NT2/D1 (cell line): ENCODE measurements at regions not wholly inside any gene's neighbourhood (a gene's known extent, or its start where the extent isn't known, plus 50 kb on each side); places are given as distances from the start of the nearest gene placed in this dataset.

Experiments used
- DNase-seq: peaks from one replicate; pipeline ENCODE4 v3.0.0-alpha.2; 2011; ENCODE audit warnings: low read depth, low spot score
- H3K27me3 ChIP-seq: 2 replicates; pipeline ENCODE4 v1.6.0; 2011; ENCODE audit warnings: mild to moderate bottlenecking; ENCODE audit not compliant: insufficient read length, insufficient read depth
- H3K36me3 ChIP-seq: 2 replicates; pipeline ENCODE4 v1.6.1; 2011; ENCODE audit warnings: mild to moderate bottlenecking, low read length, mixed read lengths; ENCODE audit not compliant: insufficient read depth, insufficient read length
- H3K4me1 ChIP-seq: 2 replicates; pipeline ENCODE4 v1.5.1; 2011; ENCODE audit not compliant: insufficient read depth, insufficient read length
- H3K4me3 ChIP-seq: 2 replicates; pipeline ENCODE4 v1.5.1; 2011; ENCODE audit warnings: low read depth; ENCODE audit not compliant: insufficient read length
- H3K9ac ChIP-seq: 2 replicates; pipeline ENCODE4 v1.6.0; 2011; ENCODE audit warnings: low read depth; ENCODE audit not compliant: insufficient read length
- H3K9me3 ChIP-seq: 2 replicates; pipeline ENCODE4 v1.5.1; 2011; ENCODE audit warnings: mild to moderate bottlenecking, low read length; ENCODE audit not compliant: insufficient read depth
- SUZ12 ChIP-seq: IDR thresholded peaks from 2 replicates; pipeline ENCODE4 v1.6.1; 2011; ENCODE audit not compliant: insufficient read length, insufficient read depth; ENCODE audit errors: extremely low read depth
- YY1 ChIP-seq: IDR thresholded peaks from 2 replicates; pipeline ENCODE4 v1.6.1; 2011; ENCODE audit not compliant: insufficient read length, insufficient read depth
- ZNF274 ChIP-seq: IDR thresholded peaks from 2 replicates; pipeline ENCODE4 v1.6.1; 2011; ENCODE audit warnings: mild to moderate bottlenecking, low read depth, low read length

GRCh38 chr2:158902005-158902398, 66.4 kb upstream of the TANC1 start:
- H3K4me1 ChIP-seq = no peaks in the 10 kb centered on the region
- peaks cover 3% of the 10 kb centered on the region; the same call in 1 of the 2 replicates for H3K9me3 ChIP-seq
- no peaks in the 10 kb centered on the region for H3K36me3 ChIP-seq
- H3K27me3 ChIP-seq = no peaks in the 10 kb centered on the region
- no peak overlapping the region for H3K9ac ChIP-seq
- DNase-seq = no peak
- TF ChIP-seq YY1 = no peak
- TF ChIP-seq ZNF274 = no peak
- no peak for TF ChIP-seq SUZ12
- no peak overlapping the region for H3K4me3 ChIP-seq

GRCh38 chr2:158903711-158904405, 64.6 kb upstream of the TANC1 start:
- no peak for DNase-seq
- Histone ChIP-seq H3K27me3 (no peaks in the 10 kb centered on the region), H3K9me3 (no peaks in the 10 kb centered on the region), H3K9ac (no peak overlapping the region), H3K36me3 (no peaks in the 10 kb centered on the region), H3K4me3 (no peak overlapping the region), H3K4me1 (no peaks in the 10 kb centered on the region)
- TF ChIP-seq SUZ12 (no peak), ZNF274 (no peak), YY1 (no peak)

DNA sequence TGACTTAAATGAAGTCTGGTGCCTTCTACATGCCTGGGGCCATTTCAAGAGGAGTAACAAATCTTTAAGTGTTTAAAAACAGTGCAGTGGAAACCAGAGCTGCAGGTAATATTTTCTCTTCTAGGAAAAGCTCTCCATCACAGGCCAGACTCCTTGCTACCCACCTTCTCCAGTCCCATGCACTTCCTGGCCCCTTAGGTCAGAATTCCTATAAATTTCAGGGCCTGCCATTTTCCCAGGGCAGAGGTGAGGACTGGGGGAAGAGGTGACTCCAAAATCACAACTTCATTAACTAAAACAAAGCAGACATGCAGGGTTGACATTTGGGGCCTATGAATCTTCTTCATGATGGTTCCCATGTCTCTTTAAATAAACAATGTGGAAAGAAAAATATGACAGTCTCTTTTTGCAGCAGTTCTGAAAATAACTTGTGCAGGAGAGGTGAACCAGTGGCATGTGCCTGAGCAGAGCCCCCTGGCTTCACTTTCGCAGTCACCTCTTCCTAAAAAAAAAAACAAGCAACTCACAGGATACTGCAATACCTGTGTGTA, 63.7 kb upstream of the TANC1 start:
- TF ChIP-seq YY1 (no peak), ZNF274 (no peak), SUZ12 (no peak)
- no peaks in the 10 kb centered on the region for H3K9me3 ChIP-seq
- no peaks in the 10 kb centered on the region for H3K27me3 ChIP-seq
- H3K4me1 ChIP-seq = no peaks in the 10 kb centered on the region
- no peak overlapping the region for H3K9ac ChIP-seq
- no peaks in the 10 kb centered on the region for H3K36me3 ChIP-seq
- no peak overlapping the region for H3K4me3 ChIP-seq
- no peak for DNase-seq

DNA sequence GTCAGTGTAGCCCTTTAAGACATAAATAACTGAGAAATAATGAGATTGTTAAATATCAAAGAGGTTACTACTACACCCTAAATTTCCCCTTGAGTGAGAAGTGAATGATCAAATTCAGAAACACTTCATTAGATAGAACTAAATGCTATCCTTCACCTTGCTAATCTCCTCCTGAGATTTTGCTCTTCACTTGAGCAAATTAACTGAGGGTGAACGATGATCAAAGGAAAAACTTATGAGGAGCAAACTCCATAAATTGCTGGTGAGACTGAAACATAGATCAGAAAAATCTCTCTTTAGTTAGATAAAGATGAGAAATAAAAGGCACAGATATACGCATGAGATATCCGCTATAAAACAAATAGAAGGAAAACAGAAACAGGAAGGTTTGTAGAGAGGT, 63.1 kb upstream of the TANC1 start:
- H3K4me1 ChIP-seq = no peaks in the 10 kb centered on the region
- TF ChIP-seq SUZ12 = no peak
- TF ChIP-seq ZNF274 = no peak
- TF ChIP-seq YY1 = no peak
- no peak overlapping the region for H3K9ac ChIP-seq
- H3K27me3 ChIP-seq = no peaks in the 10 kb centered on the region
- DNase-seq = no peak
- no peak overlapping the region for H3K4me3 ChIP-seq
- H3K9me3 ChIP-seq = no peaks in the 10 kb centered on the region
- H3K36me3 ChIP-seq = no peaks in the 10 kb centered on the region

DNA sequence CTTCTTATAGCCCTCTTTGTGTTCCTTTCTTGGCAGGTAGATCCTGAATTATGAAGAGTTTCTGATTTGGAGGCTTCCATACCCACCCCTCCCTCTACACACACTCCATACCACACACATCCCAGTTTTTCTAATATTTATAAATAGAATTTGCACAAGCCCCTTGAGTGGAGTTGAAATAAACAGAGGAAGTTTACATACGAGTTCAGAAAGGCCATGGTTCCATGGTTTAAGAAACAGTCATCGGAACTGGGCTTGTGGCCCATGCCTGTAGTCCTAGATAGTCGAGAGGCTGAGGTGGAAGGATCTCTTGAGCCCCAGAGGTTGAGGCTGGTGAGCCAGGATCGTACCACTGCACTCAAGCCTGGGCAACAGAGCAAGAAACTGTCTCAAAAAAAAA, 62.7 kb upstream of the TANC1 start:
- H3K9me3 ChIP-seq = no peaks in the 10 kb centered on the region
- TF ChIP-seq ZNF274 = no peak
- no peak for TF ChIP-seq YY1
- TF ChIP-seq SUZ12 = no peak
- no peak overlapping the region for H3K9ac ChIP-seq
- H3K36me3 ChIP-seq = no peaks in the 10 kb centered on the region
- H3K4me1 ChIP-seq = no peaks in the 10 kb centered on the region
- H3K4me3 ChIP-seq = no peak overlapping the region
- no peak for DNase-seq
- H3K27me3 ChIP-seq = no peaks in the 10 kb centered on the region

GRCh38 chr2:158907926-158908456, 60.4 kb upstream of the TANC1 start:
- Histone ChIP-seq H3K27me3 (no peaks in the 10 kb centered on the region), H3K4me3 (no peak overlapping the region), H3K9ac (no peak overlapping the region), H3K4me1 (no peaks in the 10 kb centered on the region), H3K36me3 (no peaks in the 10 kb centered on the region), H3K9me3 (no peaks in the 10 kb centered on the region)
- DNase-seq = no peak
- TF ChIP-seq YY1 (no peak), SUZ12 (no peak), ZNF274 (no peak)

DNA sequence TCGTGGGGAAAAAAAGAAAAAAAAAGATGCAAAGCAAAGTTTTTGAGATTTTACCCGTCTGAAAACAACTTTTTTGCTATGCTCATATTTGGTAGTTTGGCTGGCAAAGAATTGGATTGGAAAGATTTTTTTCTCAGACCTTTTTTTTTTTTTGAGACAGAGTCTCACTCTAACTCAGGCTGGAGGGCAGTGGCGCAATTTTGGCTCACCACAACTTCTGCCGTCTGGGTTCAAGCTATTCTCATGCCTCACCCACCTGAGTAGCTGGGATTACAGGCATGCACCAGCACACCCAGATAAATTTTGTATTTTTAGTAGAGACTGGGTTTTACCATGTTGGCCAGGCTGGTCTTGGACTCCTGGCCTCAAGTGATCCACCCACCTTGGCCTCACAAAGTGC, 56.3 kb upstream of the TANC1 start:
- TF ChIP-seq YY1 (no peak), SUZ12 (no peak), ZNF274 (no peak)
- DNase-seq = no peak

DNA sequence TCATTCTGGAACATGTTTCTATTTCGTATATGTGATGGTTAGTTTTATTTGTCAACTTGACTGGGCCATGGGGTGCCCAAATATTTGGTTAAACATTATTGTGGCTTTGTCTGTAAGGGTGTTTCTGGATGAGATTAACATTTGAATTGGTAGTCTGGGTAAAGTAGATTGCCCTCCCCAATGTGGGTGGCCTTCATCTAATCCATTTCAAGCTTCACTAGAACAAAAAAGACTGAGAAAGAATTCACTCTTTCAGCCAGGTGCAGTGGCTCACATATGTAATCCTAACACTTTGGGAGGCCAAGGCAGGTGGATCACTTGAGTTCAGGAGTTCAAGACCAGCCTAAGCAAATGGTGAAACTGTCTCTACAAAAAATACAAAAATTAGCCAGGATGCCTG, 55.7 kb upstream of the TANC1 start:
- DNase-seq = no peak
- Histone ChIP-seq H3K4me3 (no peak overlapping the region), H3K9me3 (no peaks in the 10 kb centered on the region), H3K27me3 (no peaks in the 10 kb centered on the region), H3K4me1 (peaks cover 7% of the 10 kb centered on the region), H3K9ac (no peak overlapping the region), H3K36me3 (no peaks in the 10 kb centered on the region)
- TF ChIP-seq YY1 (no peak), ZNF274 (no peak), SUZ12 (no peak)

More for the DNA sequence above, 56.3 kb upstream of the TANC1 start:
- no peaks in the 10 kb centered on the region for H3K27me3 ChIP-seq
- no peak overlapping the region for H3K9ac ChIP-seq
- peaks cover 7% of the 10 kb centered on the region for H3K4me1 ChIP-seq
- H3K36me3 ChIP-seq = no peaks in the 10 kb centered on the region
- no peaks in the 10 kb centered on the region for H3K9me3 ChIP-seq
- no peak overlapping the region for H3K4me3 ChIP-seq
